Activated naive CD4-positive, alpha-beta T cell treated with anti-CD3 and anti-CD28 coated beads, Interleukin-2, amount 50 U/mL, for 72 hours (primary cell): ENCODE measurements at regions not wholly inside any gene's neighbourhood (a gene's known extent, or its start where the extent isn't known, plus 50 kb on each side); places are given as distances from the start of the nearest gene placed in this dataset.
"Not testable (repeated sequence)": the region's sequence is repeated elsewhere in the genome, so short reads cannot be mapped to it uniquely, and the experiment has no call there.

Source experiments
- ATAC-seq, 2 donors: fragments of 150-1000 bp; cut with Tn5 transposase; 2 replicates each; pipeline ENCODE4 v1.10.0; 2021; ENCODE audit warnings: mild to moderate bottlenecking in 2 of 2, moderate library complexity in 2 of 2
- DNase-seq, 2 donors: peaks; one replicate each; pipeline ENCODE4 v3.0.0; 2021 to 2022; ENCODE audit warnings: low spot score in 2 of 2
- H3K27ac Mint-ChIP-seq, 2 donors: one replicate each; pipeline ENCODE4 v1.8.0; 2022; ENCODE audit warnings: mild to moderate bottlenecking in 2 of 2, mixed read lengths in 2 of 2
- H3K36me3 Mint-ChIP-seq, 2 donors: one replicate each; pipeline ENCODE4 v1.8.0; 2022; ENCODE audit warnings: mixed read lengths in 2 of 2
- H3K9me3 Mint-ChIP-seq, 2 donors: one replicate each; pipeline ENCODE4 v1.8.0; 2022; ENCODE audit warnings: mixed read lengths in 2 of 2

DNA sequence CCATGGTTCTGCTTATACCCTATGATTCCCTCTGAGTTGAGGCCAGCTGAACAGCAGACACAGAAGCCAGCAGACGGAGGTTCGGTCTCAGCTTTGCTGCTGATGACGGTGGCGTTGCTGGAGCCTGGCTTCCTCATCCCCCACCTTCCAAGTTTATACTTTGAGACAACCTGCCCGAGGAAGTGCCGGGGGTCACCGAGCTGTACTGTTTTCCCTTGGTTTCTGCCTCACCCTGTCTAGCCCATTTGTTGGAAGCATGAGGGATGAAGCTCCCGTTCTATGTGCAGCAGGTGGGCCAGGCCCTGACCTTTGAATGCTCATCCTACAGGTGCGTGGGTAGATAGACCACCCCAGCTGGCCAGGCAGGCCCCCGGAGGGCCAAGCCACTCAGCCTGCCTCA is 117.3 kb downstream of the MYCN start:
- H3K27ac Mint-ChIP-seq: no peak overlapping the region
- peaks cover 7 to 13% of the 10 kb centered on the region in 2 donors for H3K9me3 Mint-ChIP-seq
- DNase-seq (no peak), ATAC-seq (no peak)
- no peaks in the 10 kb centered on the region for H3K36me3 Mint-ChIP-seq

DNA sequence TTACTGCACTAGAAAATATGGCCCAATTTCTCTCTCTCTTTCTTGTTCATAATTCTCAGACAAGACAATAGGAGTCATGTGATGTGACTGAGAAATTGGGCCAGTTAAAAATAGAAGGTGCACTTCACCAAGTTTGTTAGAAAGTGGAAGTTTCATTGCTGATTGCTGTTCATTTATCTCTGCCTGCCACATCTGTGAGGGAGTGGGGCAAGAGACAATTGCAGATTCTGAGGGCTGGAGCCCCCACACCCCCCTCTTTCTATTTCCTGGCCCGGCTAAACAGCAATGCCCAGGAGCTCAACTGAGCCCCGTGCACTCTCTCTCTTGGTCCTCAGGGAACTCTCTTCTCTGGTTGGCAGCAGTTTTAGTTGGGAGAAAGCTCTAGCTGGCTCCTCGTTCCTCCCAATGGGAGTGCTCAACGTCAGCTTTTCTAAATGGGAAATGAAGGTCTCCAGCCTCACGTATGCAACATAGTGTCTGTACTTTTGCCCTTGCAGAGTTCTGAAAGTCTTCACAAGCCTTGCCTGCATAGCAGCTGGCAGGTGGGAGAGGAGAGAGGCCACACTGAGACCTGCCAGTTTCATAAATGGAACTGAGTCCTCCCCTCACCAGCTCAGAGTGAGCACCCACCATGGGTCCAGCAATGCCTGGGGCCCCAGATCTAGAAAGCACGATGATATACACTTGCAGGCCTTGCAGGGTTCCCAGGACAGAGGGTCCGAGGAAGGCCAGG is 115.7 kb downstream of the MYCN start:
- ATAC-seq: no peak
- Mint-ChIP-seq H3K36me3 (no peaks in the 10 kb centered on the region), H3K9me3 (peaks cover 0 to under 1% of the 10 kb centered on the region in 2 donors)

GRCh38 chr2:16053437-16054257 is 113.3 kb downstream of the MYCN start:
- peaks cover 0 to 8% of the 10 kb centered on the region in 2 donors for H3K36me3 Mint-ChIP-seq
- DNase-seq (no peak), ATAC-seq (no peak)
- H3K9me3 Mint-ChIP-seq: no peaks in the 10 kb centered on the region
- H3K27ac Mint-ChIP-seq: no peak overlapping the region

More for the DNA sequence above, 115.7 kb downstream of the MYCN start:
- no peak for DNase-seq
- no peak overlapping the region for H3K27ac Mint-ChIP-seq

- H3K27ac Mint-ChIP-seq, DNase-seq, ATAC-seq, H3K9me3 Mint-ChIP-seq, H3K36me3 Mint-ChIP-seq: not testable (repeated sequence)
Measured at GRCh38 chr2:16052571-16053052, 112.3 kb downstream of the MYCN start.

GRCh38 chr2:16051841-16052564 is 111.7 kb downstream of the MYCN start:
- no peak for ATAC-seq
- no peak for DNase-seq
- no peaks in the 10 kb centered on the region for H3K9me3 Mint-ChIP-seq
- peaks cover 0 to 8% of the 10 kb centered on the region in 2 donors for H3K36me3 Mint-ChIP-seq
- no peak overlapping the region for H3K27ac Mint-ChIP-seq

DNA sequence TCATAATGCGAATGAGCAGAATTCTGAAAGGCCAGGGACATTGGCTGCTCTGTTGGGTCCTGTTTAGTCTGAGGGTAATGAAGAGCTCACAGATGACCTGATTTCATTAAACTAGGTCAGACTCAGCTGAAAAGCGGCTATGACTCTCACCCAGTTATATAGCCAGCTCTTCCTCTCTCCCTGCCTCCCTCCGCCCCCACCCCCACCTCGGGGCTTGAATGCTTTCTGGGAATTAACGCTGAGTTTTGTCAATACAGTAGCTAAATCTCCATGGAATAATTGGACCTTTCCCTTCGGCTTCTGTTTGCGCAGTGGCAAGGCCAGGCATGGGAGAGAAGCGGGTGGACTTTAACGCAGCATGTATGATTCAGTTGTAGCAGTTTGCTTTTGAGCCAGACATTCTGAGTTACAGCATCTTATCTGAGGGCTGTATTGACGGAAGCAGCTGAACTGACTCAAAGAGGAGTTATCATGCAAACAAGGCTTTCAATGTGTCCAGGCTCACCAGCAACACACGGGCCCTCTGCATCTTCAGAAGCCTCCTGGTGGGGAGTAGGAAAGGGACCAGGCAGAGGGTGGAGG is 110.6 kb downstream of the MYCN start:
- Mint-ChIP-seq H3K9me3 (no peaks in the 10 kb centered on the region), H3K36me3 (peaks cover 0 to 8% of the 10 kb centered on the region in 2 donors), H3K27ac (no peak overlapping the region)
- no peak for ATAC-seq
- DNase-seq: no peak

GRCh38 chr2:16050261-16050907 is 110.0 kb downstream of the MYCN start:
- no peaks in the 10 kb centered on the region for H3K9me3 Mint-ChIP-seq
- no peak for DNase-seq
- H3K27ac Mint-ChIP-seq: no peak overlapping the region
- H3K36me3 Mint-ChIP-seq: peaks cover 0 to 8% of the 10 kb centered on the region in 2 donors
- ATAC-seq: no peak

- ATAC-seq: no peak
- no peak overlapping the region for H3K27ac Mint-ChIP-seq
- DNase-seq: no peak
- no peaks in the 10 kb centered on the region for H3K9me3 Mint-ChIP-seq
- peaks cover 0 to 8% of the 10 kb centered on the region in 2 donors for H3K36me3 Mint-ChIP-seq
Measured at GRCh38 chr2:16049406-16049805, 109.1 kb downstream of the MYCN start.

GRCh38 chr2:16048466-16048865 is 108.1 kb downstream of the MYCN start:
- ATAC-seq: no peak
- no peaks in the 10 kb centered on the region for H3K9me3 Mint-ChIP-seq
- no peak for DNase-seq
- H3K27ac Mint-ChIP-seq: no peak overlapping the region
- H3K36me3 Mint-ChIP-seq: peaks cover 0 to 8% of the 10 kb centered on the region in 2 donors

- Mint-ChIP-seq H3K9me3 (no peaks in the 10 kb centered on the region), H3K27ac (no peak overlapping the region), H3K36me3 (peaks cover 0 to 8% of the 10 kb centered on the region in 2 donors)
- DNase-seq: no peak
- no peak for ATAC-seq
Measured at GRCh38 chr2:16047701-16048100, 107.4 kb downstream of the MYCN start.

GRCh38 chr2:16046649-16047048 is 106.3 kb downstream of the MYCN start:
- no peak for DNase-seq

GRCh38 chr2:16045653-16046352 is 105.5 kb downstream of the MYCN start:
- Mint-ChIP-seq H3K9me3 (no peaks in the 10 kb centered on the region), H3K27ac (no peak overlapping the region), H3K36me3 (peaks cover 0 to 8% of the 10 kb centered on the region in 2 donors)
- no peak for ATAC-seq
- DNase-seq: no peak

More at GRCh38 chr2:16046649-16047048, 106.3 kb downstream of the MYCN start:
- Mint-ChIP-seq H3K36me3 (peaks cover 0 to 8% of the 10 kb centered on the region in 2 donors), H3K9me3 (no peaks in the 10 kb centered on the region), H3K27ac (no peak overlapping the region)
- ATAC-seq: no peak

DNA sequence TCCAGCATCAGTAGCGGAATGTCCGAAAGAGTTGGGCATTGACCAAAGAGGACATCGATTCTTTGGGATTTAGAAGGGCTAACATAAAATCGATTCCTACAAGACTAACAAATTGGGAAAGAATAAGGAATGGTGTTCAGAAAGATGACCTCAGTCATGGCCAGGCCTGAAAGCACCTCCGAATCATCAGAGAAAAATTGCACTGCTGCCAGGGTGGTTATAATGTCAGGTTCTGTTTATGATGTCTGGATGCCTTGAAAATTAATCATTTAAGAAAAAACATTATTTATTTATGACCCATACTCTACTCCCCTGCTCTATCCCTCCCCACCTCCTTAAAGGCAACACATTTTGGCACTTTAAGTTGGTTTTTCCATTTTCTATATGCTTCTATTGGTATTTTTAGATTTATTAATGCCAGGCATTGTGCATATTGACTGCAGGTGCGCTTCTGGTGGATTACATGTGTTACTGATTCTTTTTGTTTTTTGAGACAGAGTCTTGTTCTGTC is 104.7 kb downstream of the MYCN start:
- ATAC-seq (no peak), DNase-seq (no peak)
- peaks cover 0 to under 1% of the 10 kb centered on the region in 2 donors for H3K36me3 Mint-ChIP-seq
- no peak overlapping the region for H3K27ac Mint-ChIP-seq
- no peaks in the 10 kb centered on the region for H3K9me3 Mint-ChIP-seq

GRCh38 chr2:16043627-16044026 is 103.3 kb downstream of the MYCN start:
- no peaks in the 10 kb centered on the region for H3K36me3 Mint-ChIP-seq
- no peaks in the 10 kb centered on the region for H3K9me3 Mint-ChIP-seq
- no peak for ATAC-seq
- H3K27ac Mint-ChIP-seq: no peak overlapping the region
- DNase-seq: no peak

DNA sequence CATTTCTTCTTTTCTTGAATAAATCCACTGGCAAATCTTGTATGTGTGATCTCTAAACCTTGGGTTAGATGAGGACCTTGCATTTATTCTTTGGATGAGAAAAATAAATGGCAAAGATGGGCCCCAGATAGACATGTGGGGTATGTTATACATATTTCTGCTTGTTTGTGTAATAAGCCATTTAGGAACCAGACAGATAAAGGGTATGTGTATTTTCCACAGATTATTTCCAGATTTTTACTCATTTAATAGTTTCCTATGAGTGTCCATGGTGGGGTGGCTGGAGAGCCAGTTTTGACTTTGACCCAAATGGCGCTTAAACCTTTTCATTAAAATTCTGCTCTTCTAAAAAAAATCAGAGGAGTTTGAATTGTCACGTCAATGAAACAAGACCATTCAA is 102.8 kb downstream of the MYCN start:
- no peak for ATAC-seq
- Mint-ChIP-seq H3K9me3 (no peaks in the 10 kb centered on the region), H3K36me3 (no peaks in the 10 kb centered on the region), H3K27ac (no peak overlapping the region)
- DNase-seq: no peak
